GM23338 (cell line): ENCODE measurements at regions not wholly inside any gene's neighbourhood (a gene's known extent, or its start where the extent isn't known, plus 50 kb on each side); places are given as distances from the start of the nearest gene placed in this dataset.

Source experiments
- ATAC-seq: fragments of 200-7000 bp; cut with Tn5 transposase; 3 replicates; pipeline ENCODE4 v1.9.1; 2020
- DNase-seq: peaks from one replicate; pipeline ENCODE4 v3.0.0-alpha.2; 2015; ENCODE audit warnings: low spot score
- H2AFZ ChIP-seq: fragments of 200-600 bp; sonication (generic); 2 replicates; pipeline ENCODE4 v1.8.0; 2016; ENCODE audit warnings: antibody characterized with exemption, mild to moderate bottlenecking, moderate library complexity
- H3F3A ChIP-seq: fragments of 200-600 bp; sonication (generic); replicated peaks from 2 replicates; pipeline ENCODE4 v1.8.0; 2017; ENCODE audit warnings: antibody characterized with exemption, mixed run types, low read depth
- H3K27ac ChIP-seq: fragments of 200-600 bp; sonication (generic); 2 replicates; pipeline ENCODE4 v1.6.1; 2016; ENCODE audit warnings: low read depth
- H3K27me3 ChIP-seq: fragments of 200-600 bp; sonication (generic); 2 replicates; pipeline ENCODE4 v1.8.0; 2016; ENCODE audit warnings: mild to moderate bottlenecking, mixed run types, moderate library complexity; ENCODE audit not compliant: insufficient read depth
- H3K36me3 ChIP-seq: fragments of 200-600 bp; sonication (generic); 2 replicates; pipeline ENCODE4 v1.8.0; 2016; ENCODE audit warnings: mild to moderate bottlenecking; ENCODE audit not compliant: insufficient read depth
- H3K4me1 ChIP-seq: fragments of 200-600 bp; sonication (generic); 2 replicates; pipeline ENCODE4 v1.8.0; 2016; ENCODE audit warnings: mild to moderate bottlenecking, moderate library complexity; ENCODE audit not compliant: insufficient read depth
- H3K4me2 ChIP-seq: fragments of 200-600 bp; sonication (generic); 2 replicates; pipeline ENCODE4 v1.7.1; 2017; ENCODE audit warnings: mixed run types
- H3K4me3 ChIP-seq: fragments of 200-600 bp; sonication (generic); 2 replicates; pipeline ENCODE4 v1.6.1; 2016; ENCODE audit warnings: mixed run types
- H3K79me2 ChIP-seq: fragments of 200-600 bp; sonication (generic); replicated peaks from 2 replicates; pipeline ENCODE4 v1.8.0; 2017; ENCODE audit warnings: mild to moderate bottlenecking; ENCODE audit not compliant: insufficient read depth
- H3K9me2 ChIP-seq: fragments of 200-600 bp; sonication (generic); 2 replicates; pipeline ENCODE4 v1.8.0; 2017; ENCODE audit not compliant: insufficient read depth
- H4K20me1 ChIP-seq: fragments of 200-600 bp; sonication (generic); replicated peaks from 2 replicates; pipeline ENCODE4 v1.8.0; 2017; ENCODE audit warnings: mild to moderate bottlenecking; ENCODE audit not compliant: insufficient read depth
- H3K27ac Mint-ChIP-seq: 2 replicates; pipeline ENCODE4 v1.8.0; 2020; ENCODE audit warnings: inconsistent platforms, mild to moderate bottlenecking, moderate library complexity, mixed read lengths
- H3K27me3 Mint-ChIP-seq: 3 replicates; pipeline ENCODE4 v1.8.0; 2022; ENCODE audit warnings: low read depth, mild to moderate bottlenecking, moderate library complexity, mixed read lengths, inconsistent platforms; ENCODE audit not compliant: insufficient read depth, poor library complexity
- H3K36me3 Mint-ChIP-seq: 3 replicates; pipeline ENCODE4 v1.8.0; 2021; ENCODE audit warnings: low read depth, mild to moderate bottlenecking, inconsistent platforms, moderate library complexity, mixed read lengths
- H3K4me1 Mint-ChIP-seq: 3 replicates; pipeline ENCODE4 v1.8.0; 2020; ENCODE audit warnings: mild to moderate bottlenecking, inconsistent platforms, mixed read lengths
- H3K4me3 Mint-ChIP-seq: 3 replicates; pipeline ENCODE4 v1.8.0; 2021; ENCODE audit warnings: moderate library complexity, mild to moderate bottlenecking, inconsistent platforms, mixed read lengths
- H3K9me3 Mint-ChIP-seq: 3 replicates; pipeline ENCODE4 v1.8.0; 2020; ENCODE audit warnings: moderate library complexity, mild to moderate bottlenecking, inconsistent platforms, mixed read lengths
- CREB1 ChIP-seq: fragments of 250-450 bp; sonication (Bioruptor Pico); IDR thresholded peaks from 2 replicates; pipeline ENCODE4 v1.5.0; 2020; ENCODE audit warnings: low read depth, mild to moderate bottlenecking, moderate library complexity
- CTCF ChIP-seq, 2 experiments: fragments of 200-600 bp in 1 of 2; sonication (generic) in 1 of 2; conservative IDR thresholded peaks; 2 replicates each; pipeline versions ENCODE4 v1.5.1 to v1.6.1; 2016 to 2017; ENCODE audit warnings: antibody characterized with exemption in 2 of 2, low read depth in 2 of 2, mild to moderate bottlenecking in 2 of 2, moderate library complexity in 1 of 2
- ETS1 ChIP-seq: IDR thresholded peaks from 2 replicates; pipeline ENCODE4 v1.6.1; 2016; ENCODE audit warnings: antibody characterized with exemption
- EZH2 ChIP-seq: fragments of 200-600 bp; sonication (generic); IDR thresholded peaks from one replicate; pipeline ENCODE4 v1.8.0; 2017; ENCODE audit warnings: antibody characterized with exemption, mild to moderate bottlenecking, low read depth; ENCODE audit not compliant: unreplicated experiment
- EZH2phosphoT487 ChIP-seq: fragments of 200-600 bp; sonication (generic); IDR thresholded peaks from one replicate; pipeline ENCODE4 v1.8.1; 2018; ENCODE audit warnings: antibody characterized with exemption; ENCODE audit not compliant: unreplicated experiment
- JUNB ChIP-seq: IDR thresholded peaks from one replicate; pipeline ENCODE4 v1.6.1; 2016; ENCODE audit warnings: antibody characterized with exemption; ENCODE audit not compliant: unreplicated experiment
- NANOG ChIP-seq: IDR thresholded peaks from 2 replicates; pipeline ENCODE4 v1.6.1; 2016; ENCODE audit warnings: antibody characterized with exemption, borderline replicate concordance
- POLR2AphosphoS5 ChIP-seq: IDR thresholded peaks from 2 replicates; pipeline ENCODE4 v1.6.1; 2016; ENCODE audit warnings: antibody characterized with exemption, low read depth
- REST ChIP-seq: IDR thresholded peaks from one replicate; pipeline ENCODE4 v1.6.1; 2018; ENCODE audit warnings: antibody characterized with exemption; ENCODE audit not compliant: unreplicated experiment
- STAT1 ChIP-seq: IDR thresholded peaks from one replicate; pipeline ENCODE4 v1.6.1; 2016; ENCODE audit warnings: antibody characterized with exemption; ENCODE audit not compliant: unreplicated experiment
- ZNF114 ChIP-seq: fragments of 250-450 bp; sonication (Bioruptor Pico); IDR thresholded peaks from 2 replicates; pipeline ENCODE4 v1.5.0; 2020; ENCODE audit warnings: mild to moderate bottlenecking, moderate library complexity

- Mint-ChIP-seq H3K36me3 (no peaks in the 10 kb centered on the region), H3K9me3 (no peaks in the 10 kb centered on the region), H3K27me3 (no peaks in the 10 kb centered on the region), H3K4me1 (peaks cover 5% of the 10 kb centered on the region; the same call in 2 of the 3 replicates), H3K27ac (no peak overlapping the region), H3K4me3 (no peak overlapping the region)
- H3K79me2 ChIP-seq, result no peaks in the 10 kb centered on the region
- H3K9me2 ChIP-seq, result no peaks in the 10 kb centered on the region
- 0 out of 2 replicates have a peak, but pooled peaks cover 6% of the 10 kb centered on the region for H3K4me1 ChIP-seq
- H3K27me3 ChIP-seq, result no peaks in the 10 kb centered on the region
- ATAC-seq (no peak), DNase-seq (no peak)
- TF ChIP-seq CTCF (conservative IDR thresholded peaks at IDR 0.05; ENCODE audit: low read depth in 2 of 2) (no peak), CREB1 (CRISPR knock-in tag) (no peak), STAT1 (no peak), POLR2AphosphoS5 (no peak), NANOG (no peak), ETS1 (no peak), REST (no peak), ZNF114 (CRISPR knock-in tag) (no peak), EZH2phosphoT487 (no peak), EZH2 (no peak), JUNB (no peak)
- no peaks in the 10 kb centered on the region for H3F3A ChIP-seq
- no peak overlapping the region for H3K4me2 ChIP-seq
- H4K20me1 ChIP-seq, result no peaks in the 10 kb centered on the region
- H3K27ac ChIP-seq, result no peak overlapping the region
- H3K4me3 ChIP-seq, result no peak overlapping the region
- H2AFZ ChIP-seq, result 0 out of 2 replicates have a peak overlapping the region, but pooled peaks have one; percentile 3
- H3K36me3 ChIP-seq, result no peaks in the 10 kb centered on the region
Measured at GRCh38 chr3:163730684-163731083, 1347.6 kb downstream of the SI start.
